ENCODE measurements at regions not wholly inside any gene's neighbourhood (a gene's known extent, or its start where the extent isn't known, plus 50 kb on each side); places are given as distances from the start of the nearest gene placed in this dataset.

DNA sequence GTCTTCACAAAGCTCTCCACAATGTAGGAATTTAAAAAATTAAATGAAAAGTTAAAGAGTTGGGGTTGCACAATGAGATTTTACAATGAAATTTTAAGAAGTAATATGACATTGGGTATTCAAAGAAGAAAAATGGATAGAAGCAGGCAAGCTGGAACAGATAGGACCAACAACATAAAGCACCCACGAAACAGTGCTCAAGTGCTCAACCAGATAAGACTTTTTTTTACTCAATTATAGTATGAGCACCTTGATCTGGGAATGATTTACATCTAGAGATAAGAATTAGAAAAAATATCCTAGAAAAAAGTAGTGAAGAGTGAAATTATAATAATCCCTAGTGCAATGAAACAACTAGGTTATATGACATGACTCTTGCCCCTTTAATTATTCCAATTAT lies 1670.1 kb upstream of the ACO1 start:
- Histone ChIP-seq H3K23me2 (ENCODE audit: low read depth, low read length) (no peaks in the 10 kb centered on the region), H2BK12ac (ENCODE audit: low read depth, low read length) (no peak overlapping the region), H3K23ac (ENCODE audit: insufficient read length) (no peak overlapping the region), H2BK20ac (ENCODE audit: low read length) (no peak overlapping the region), H4K8ac (ENCODE audit: extremely low read depth, insufficient read depth, low read length) (no peak overlapping the region), H3K9ac (replicated peaks in 1 of 4; ENCODE audit: extremely low read depth in 1 of 4, low read depth in 3 of 4, low read length in 3 of 4) (no peak overlapping the region), H3K79me1 (ENCODE audit: low read depth, low read length) (no peaks in the 10 kb centered on the region), H2BK15ac (ENCODE audit: low read length) (no peak overlapping the region), H3K4me1 (replicated peaks in 1 of 4; ENCODE audit: control insufficient read depth in 3 of 4, insufficient read depth in 4 of 4, low read length in 3 of 4) (no peaks in the 10 kb centered on the region), H3K36me3 (ENCODE audit: control insufficient read depth in 2 of 4, insufficient read depth in 4 of 4, low read length in 3 of 4) (no peaks in the 10 kb centered on the region), H2AFZ (ENCODE audit: low read length) (no peak overlapping the region), H3K18ac (ENCODE audit: extremely low read depth, low read length) (no peak overlapping the region), H3K4me2 (ENCODE audit: insufficient read depth in 1 of 2, low read depth in 2 of 2, low read length in 2 of 2) (no peak overlapping the region), H3K27me3 (replicated peaks in 1 of 4; ENCODE audit: control insufficient read depth in 3 of 4, extremely low read depth in 1 of 4, insufficient read depth in 3 of 4, low read length in 3 of 4) (no peaks in the 10 kb centered on the region), H4K91ac (replicated peaks; ENCODE audit: insufficient read length, low read length) (no peak overlapping the region), H3K4ac (replicated peaks; ENCODE audit: insufficient read length, low read depth, low read length) (no peak overlapping the region), H3K14ac (ENCODE audit: insufficient read length) (no peak overlapping the region), H4K5ac (ENCODE audit: insufficient read length, low read depth, low read length) (no peak overlapping the region), H3K9me3 (ENCODE audit: insufficient read depth in 2 of 2, low read depth in 1 of 2, low read length in 1 of 2) (no peaks in the 10 kb centered on the region), H3K56ac (replicated peaks; ENCODE audit: insufficient read length, low read depth, low read length) (no peak overlapping the region), H4K20me1 (replicated peaks in 1 of 2; ENCODE audit: control insufficient read depth in 1 of 2, insufficient read depth in 2 of 2, low read length in 2 of 2) (no peaks in the 10 kb centered on the region), H2BK120ac (replicated peaks; ENCODE audit: low read depth, low read length) (no peak overlapping the region), H2BK5ac (ENCODE audit: low read depth, low read length) (no peak overlapping the region), H2AK5ac (ENCODE audit: low read depth, low read length) (no peak overlapping the region), H3K4me3 (ENCODE audit: extremely low read depth in 1 of 4, insufficient read depth in 2 of 4, low read depth in 3 of 4, low read length in 4 of 4) (no peak overlapping the region), H3K79me2 (ENCODE audit: control insufficient read depth in 1 of 2, insufficient read depth in 2 of 2, low read length in 2 of 2) (no peaks in the 10 kb centered on the region), H3K27ac (ENCODE audit: low read depth, low read length) (no peak overlapping the region)
- FAIRE-seq = no peak
- DNase-seq (ENCODE audit: low read depth in 1 of 2, low spot score in 2 of 2) = no peak
- POLR2A ChIA-PET (ENCODE audit: partially characterized antibody) = no interaction called here
- WGBS, 2 experiments (ENCODE audit: extremely low coverage in 1 of 2, insufficient coverage in 1 of 2, insufficient read length in 1 of 2, insufficient replicate concordance in 2 of 2, low coverage in 1 of 2, low lambda C conversion rate in 2 of 2, missing lambda C conversion rate in 1 of 2) = 88% methylated on average over 1 of the region's 1 CpG; no CpG with 5 or more reads in 1 of the 2 experiments
- CTCF ChIA-PET (ENCODE audit: partially characterized antibody) = interaction anchor here (1.0 kb wide), 1 partner anchor 18 kb away, joined by 3 read pairs; no protein-coding TSS in a partner anchor
- TF ChIP-seq RFX5 (IDR thresholded peaks at IDR 0.05; ENCODE audit: borderline replicate concordance, low read depth, low read length) (no peak), SAP30 (IDR thresholded peaks at IDR 0.05; ENCODE audit: insufficient read depth, insufficient replicate concordance, low read length) (no peak), NANOG (IDR thresholded peaks at IDR 0.05; ENCODE audit: insufficient read depth, low read depth, low read length, poor library complexity, severe bottlenecking) (no peak), CBX5 (IDR thresholded peaks at IDR 0.05; ENCODE audit: low read depth, low read length) (no peak), BACH1 (IDR thresholded peaks at IDR 0.05; ENCODE audit: low read length) (no peak)
